Activated B cell treated with CpG ODN at 0.5 μM for 24 hours (primary cell): ENCODE measurements at regions not wholly inside any gene's neighbourhood (a gene's known extent, or its start where the extent isn't known, plus 50 kb on each side); places are given as distances from the start of the nearest gene placed in this dataset.

ENCODE experiments used
- ATAC-seq: fragments of 200-7000 bp; cut with Tn5 transposase; one replicate; pipeline ENCODE4 v1.10.0; 2021; ENCODE audit warnings: low read depth, mild to moderate bottlenecking, moderate library complexity
- CTCF ChIA-PET: fragments of 350-600 bp; sonication (Branson Sonifier 250); formaldehyde crosslinking; loops from one replicate; lab custom pipeline; 2021; ENCODE audit warnings: antibody characterized with exemption; lab: Charles Lee
- POLR2A ChIA-PET: fragments of 350-600 bp; sonication (Branson Sonifier 250); formaldehyde crosslinking; loops from one replicate; lab custom pipeline; 2021; ENCODE audit warnings: antibody characterized with exemption; lab: Charles Lee
- DNase-seq: peaks from one replicate; pipeline ENCODE4 v3.0.0; 2022
- H3K27ac Mint-ChIP-seq: one replicate; pipeline ENCODE4 v1.8.0; 2020; ENCODE audit warnings: mixed read lengths
- H3K27me3 Mint-ChIP-seq: one replicate; pipeline ENCODE4 v1.8.0; 2021; ENCODE audit warnings: mixed read lengths
- H3K36me3 Mint-ChIP-seq: one replicate; pipeline ENCODE4 v1.8.0; 2021; ENCODE audit warnings: low read depth, mixed read lengths
- H3K4me1 Mint-ChIP-seq: one replicate; pipeline ENCODE4 v1.8.0; 2021; ENCODE audit warnings: mixed read lengths
- H3K4me3 Mint-ChIP-seq: one replicate; pipeline ENCODE4 v1.8.0; 2020; ENCODE audit warnings: mild to moderate bottlenecking, mixed read lengths
- H3K9me3 Mint-ChIP-seq: one replicate; pipeline ENCODE4 v1.8.0; 2020; ENCODE audit warnings: mixed read lengths
- intact Hi-C: fragments of 100-400 bp; cut with micrococcal nuclease; formaldehyde crosslinking; loops from one replicate; pipeline ENCODE4 v1.15.1; 2024
- TF ChIP-seq, protein P1 (sequence below): fragments of 200-600 bp; IDR thresholded peaks from one replicate; pipeline ENCODE4 v1.8.0; 2022; ENCODE audit warnings: antibody characterized with exemption, mild to moderate bottlenecking

DNA sequence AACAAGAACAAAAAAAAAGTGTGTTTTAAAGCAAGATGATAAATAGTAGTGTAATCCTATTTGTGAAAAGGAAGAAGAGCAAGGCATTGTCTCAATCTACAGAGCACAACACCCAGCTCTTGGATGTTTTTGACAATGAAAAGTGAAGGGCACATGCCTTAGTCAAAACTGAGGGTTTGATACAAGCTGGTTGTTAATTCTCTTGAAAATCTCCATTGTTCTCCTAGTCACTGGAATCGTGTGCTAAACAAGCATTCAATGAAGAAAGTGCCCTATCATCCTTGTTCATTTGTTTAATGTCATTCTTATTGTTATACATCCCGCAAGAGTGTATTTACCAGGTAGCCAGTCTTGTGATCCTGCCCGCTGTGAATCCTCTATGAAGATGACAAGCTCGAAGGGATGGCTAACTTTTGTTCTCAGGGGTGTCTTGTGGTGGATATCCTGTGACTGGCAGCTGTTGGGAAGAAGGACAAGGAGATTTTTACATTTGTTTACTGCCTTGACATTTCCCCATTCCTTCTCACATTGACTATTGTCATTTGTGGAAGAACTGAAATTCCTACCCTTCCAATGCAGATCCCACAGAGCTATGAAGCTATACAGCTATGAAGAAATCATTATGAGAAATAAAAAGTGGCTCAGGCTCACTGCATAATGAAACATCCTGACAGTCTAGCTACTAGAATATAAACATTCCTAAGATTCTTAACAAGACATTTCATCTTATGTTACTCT is 175.9 kb downstream of the VGLL3 start:
- no peak for DNase-seq
- Mint-ChIP-seq H3K4me1 (no peaks in the 10 kb centered on the region), H3K36me3 (no peaks in the 10 kb centered on the region), H3K27me3 (no peaks in the 10 kb centered on the region), H3K27ac (no peak overlapping the region), H3K4me3 (no peak overlapping the region), H3K9me3 (peaks cover 2% of the 10 kb centered on the region)
- ChIA-PET POLR2A (no interaction called here), CTCF (no interaction called here)
- ATAC-seq = no peak
- TF ChIP-seq, protein P1, sequence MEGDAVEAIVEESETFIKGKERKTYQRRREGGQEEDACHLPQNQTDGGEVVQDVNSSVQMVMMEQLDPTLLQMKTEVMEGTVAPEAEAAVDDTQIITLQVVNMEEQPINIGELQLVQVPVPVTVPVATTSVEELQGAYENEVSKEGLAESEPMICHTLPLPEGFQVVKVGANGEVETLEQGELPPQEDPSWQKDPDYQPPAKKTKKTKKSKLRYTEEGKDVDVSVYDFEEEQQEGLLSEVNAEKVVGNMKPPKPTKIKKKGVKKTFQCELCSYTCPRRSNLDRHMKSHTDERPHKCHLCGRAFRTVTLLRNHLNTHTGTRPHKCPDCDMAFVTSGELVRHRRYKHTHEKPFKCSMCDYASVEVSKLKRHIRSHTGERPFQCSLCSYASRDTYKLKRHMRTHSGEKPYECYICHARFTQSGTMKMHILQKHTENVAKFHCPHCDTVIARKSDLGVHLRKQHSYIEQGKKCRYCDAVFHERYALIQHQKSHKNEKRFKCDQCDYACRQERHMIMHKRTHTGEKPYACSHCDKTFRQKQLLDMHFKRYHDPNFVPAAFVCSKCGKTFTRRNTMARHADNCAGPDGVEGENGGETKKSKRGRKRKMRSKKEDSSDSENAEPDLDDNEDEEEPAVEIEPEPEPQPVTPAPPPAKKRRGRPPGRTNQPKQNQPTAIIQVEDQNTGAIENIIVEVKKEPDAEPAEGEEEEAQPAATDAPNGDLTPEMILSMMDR = no peak
- intact Hi-C loops = no loop called here

DNA sequence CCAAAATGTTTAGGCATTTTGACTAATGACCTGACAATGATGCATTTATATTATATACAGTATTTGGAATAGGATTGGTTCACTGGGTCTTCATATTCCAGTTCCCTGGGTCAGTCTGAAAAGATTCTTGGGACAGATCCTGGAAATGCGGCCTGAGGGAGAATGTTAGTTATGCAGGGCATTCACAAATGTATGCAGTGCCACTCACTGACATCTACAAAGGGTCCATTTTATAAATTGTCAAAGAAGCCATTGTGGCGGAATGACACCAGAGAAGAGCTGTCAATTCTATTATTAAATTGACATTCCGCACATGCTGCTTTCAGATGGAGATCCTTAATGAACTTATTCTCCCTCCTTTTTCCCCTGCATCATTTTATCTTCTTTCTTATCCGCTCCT is 176.6 kb downstream of the VGLL3 start:
- H3K4me1 Mint-ChIP-seq = no peaks in the 10 kb centered on the region
- no peaks in the 10 kb centered on the region for H3K36me3 Mint-ChIP-seq
- DNase-seq = no peak
- POLR2A ChIA-PET = no interaction called here
- ATAC-seq = no peak
- H3K9me3 Mint-ChIP-seq = peaks cover 2% of the 10 kb centered on the region
- H3K27me3 Mint-ChIP-seq = no peaks in the 10 kb centered on the region
- TF ChIP-seq, protein P1 = no peak
- intact Hi-C loops = no loop called here
- CTCF ChIA-PET = no interaction called here
- no peak overlapping the region for H3K4me3 Mint-ChIP-seq
- no peak overlapping the region for H3K27ac Mint-ChIP-seq

DNA sequence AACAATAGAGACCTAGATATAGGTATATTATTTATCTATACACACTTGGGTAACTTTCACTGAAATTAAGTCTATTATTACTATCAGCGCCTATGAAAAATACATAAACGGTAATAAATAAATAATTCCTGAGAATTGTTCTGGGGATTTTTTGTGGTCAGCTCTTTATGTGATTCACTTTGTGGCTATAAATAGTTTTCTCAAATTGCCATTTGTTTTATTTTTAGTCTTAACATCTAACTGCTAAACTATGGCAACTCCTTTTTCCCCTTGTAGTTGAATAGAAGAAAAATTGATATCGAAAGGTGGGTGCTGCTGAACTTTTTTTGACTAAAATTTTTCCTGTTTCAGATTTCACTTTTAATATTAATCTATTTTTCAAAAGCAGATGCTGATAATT is 189.0 kb downstream of the VGLL3 start:
- Mint-ChIP-seq H3K4me3 (no peak overlapping the region), H3K36me3 (no peaks in the 10 kb centered on the region), H3K27ac (no peak overlapping the region), H3K27me3 (no peaks in the 10 kb centered on the region), H3K9me3 (peaks cover 12% of the 10 kb centered on the region), H3K4me1 (no peaks in the 10 kb centered on the region)
- ATAC-seq = no peak
- DNase-seq = no peak
- TF ChIP-seq, protein P1 = no peak
- CTCF ChIA-PET = no interaction called here
- intact Hi-C loops = no loop called here
- POLR2A ChIA-PET = no interaction called here

DNA sequence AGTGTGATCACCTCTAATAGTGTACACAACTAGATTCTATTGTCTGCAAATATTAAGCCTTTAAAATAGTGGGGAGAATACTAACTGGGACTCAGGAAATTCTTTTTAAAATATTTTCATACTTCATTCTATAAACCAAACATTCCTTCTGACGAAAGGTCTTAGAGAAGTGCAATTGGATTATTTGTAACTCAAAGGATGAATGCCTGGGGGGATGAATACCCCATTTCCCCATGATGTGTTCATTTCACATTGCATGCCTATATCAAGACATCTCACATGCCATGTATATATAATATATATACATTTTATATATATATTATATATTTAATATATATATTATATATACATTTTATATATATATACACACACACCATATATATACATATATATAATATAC is 189.9 kb downstream of the VGLL3 start:
- DNase-seq (no peak), ATAC-seq (no peak)
- Mint-ChIP-seq H3K27ac (no peak overlapping the region), H3K4me3 (no peak overlapping the region), H3K36me3 (no peaks in the 10 kb centered on the region), H3K4me1 (no peaks in the 10 kb centered on the region), H3K27me3 (no peaks in the 10 kb centered on the region), H3K9me3 (peaks cover 5% of the 10 kb centered on the region)
- ChIA-PET CTCF (no interaction called here), POLR2A (no interaction called here)
- TF ChIP-seq, protein P1 = no peak
- intact Hi-C loops = no loop called here

DNA sequence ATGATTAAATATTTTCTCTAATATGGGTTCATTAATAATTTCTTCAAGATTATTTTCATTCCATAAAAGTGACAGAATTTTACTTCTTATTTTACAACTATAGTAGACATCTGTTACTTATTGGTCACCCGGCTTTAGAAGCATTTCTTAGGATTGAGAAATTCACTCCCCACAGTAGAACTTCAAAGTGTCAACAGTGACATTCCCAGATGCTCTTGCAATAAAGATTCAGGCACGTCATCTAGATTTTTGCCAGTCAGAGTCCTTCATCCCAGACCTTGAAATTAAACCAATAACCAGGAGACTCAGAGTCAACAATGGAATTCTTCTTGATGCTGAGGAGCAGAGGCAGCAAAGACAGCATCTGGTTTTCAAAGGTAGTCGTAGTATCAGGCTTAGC is 190.8 kb downstream of the VGLL3 start:
- intact Hi-C loops = no loop called here
- Mint-ChIP-seq H3K4me1 (no peaks in the 10 kb centered on the region), H3K36me3 (no peaks in the 10 kb centered on the region), H3K27me3 (no peaks in the 10 kb centered on the region), H3K27ac (no peak overlapping the region), H3K4me3 (no peak overlapping the region), H3K9me3 (peaks cover 2% of the 10 kb centered on the region)
- POLR2A ChIA-PET = no interaction called here
- no peak for ATAC-seq
- TF ChIP-seq, protein P1 = no peak
- CTCF ChIA-PET = no interaction called here
- no peak for DNase-seq
